ENCODE measurements at regions not wholly inside any gene's neighbourhood (a gene's known extent, or its start where the extent isn't known, plus 50 kb on each side); places are given as distances from the start of the nearest gene placed in this dataset.

DNA sequence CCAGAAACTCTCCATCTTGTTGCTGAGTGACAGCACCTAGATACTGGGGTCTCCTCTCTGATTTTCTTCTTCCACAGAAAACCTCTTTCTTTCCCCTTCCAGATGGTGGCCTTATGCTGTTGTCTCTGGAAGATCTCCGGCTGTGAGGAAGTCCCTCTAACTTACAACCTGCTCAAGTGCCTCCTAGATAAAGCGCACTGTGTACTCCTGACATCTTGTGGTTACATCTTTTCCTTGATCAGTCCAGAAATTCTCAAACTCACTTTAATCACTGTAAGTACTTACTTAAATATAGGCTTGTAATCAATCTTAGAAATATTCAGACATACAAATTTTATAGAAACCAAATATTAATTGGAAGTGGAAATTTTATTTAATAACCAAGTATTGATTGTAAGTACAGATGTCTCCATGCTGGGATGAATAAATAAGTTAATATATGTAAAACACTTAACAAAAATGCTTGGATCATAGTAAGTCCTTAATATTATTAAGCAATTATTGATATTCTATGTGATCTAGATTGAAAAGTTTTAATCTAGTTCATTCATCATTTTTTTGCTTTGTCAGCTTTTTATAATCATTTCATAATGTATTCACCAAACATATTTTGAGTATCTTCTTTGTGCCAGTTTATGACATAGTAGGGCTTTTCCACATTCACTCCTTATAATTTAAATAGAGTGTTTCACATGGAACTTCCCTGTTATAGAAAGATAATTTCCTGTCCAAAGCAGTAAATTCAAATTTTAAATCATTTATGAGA lies 1381.4 kb upstream of the CDH6 start:
- TF ChIP-seq, protein P1, sequence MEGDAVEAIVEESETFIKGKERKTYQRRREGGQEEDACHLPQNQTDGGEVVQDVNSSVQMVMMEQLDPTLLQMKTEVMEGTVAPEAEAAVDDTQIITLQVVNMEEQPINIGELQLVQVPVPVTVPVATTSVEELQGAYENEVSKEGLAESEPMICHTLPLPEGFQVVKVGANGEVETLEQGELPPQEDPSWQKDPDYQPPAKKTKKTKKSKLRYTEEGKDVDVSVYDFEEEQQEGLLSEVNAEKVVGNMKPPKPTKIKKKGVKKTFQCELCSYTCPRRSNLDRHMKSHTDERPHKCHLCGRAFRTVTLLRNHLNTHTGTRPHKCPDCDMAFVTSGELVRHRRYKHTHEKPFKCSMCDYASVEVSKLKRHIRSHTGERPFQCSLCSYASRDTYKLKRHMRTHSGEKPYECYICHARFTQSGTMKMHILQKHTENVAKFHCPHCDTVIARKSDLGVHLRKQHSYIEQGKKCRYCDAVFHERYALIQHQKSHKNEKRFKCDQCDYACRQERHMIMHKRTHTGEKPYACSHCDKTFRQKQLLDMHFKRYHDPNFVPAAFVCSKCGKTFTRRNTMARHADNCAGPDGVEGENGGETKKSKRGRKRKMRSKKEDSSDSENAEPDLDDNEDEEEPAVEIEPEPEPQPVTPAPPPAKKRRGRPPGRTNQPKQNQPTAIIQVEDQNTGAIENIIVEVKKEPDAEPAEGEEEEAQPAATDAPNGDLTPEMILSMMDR (IDR thresholded peaks at IDR 0.05; ENCODE audit: borderline replicate concordance, control extremely low read depth, extremely low read depth, insufficient read depth, missing control alignments) = no peak
- no peak for DNase-seq (ENCODE audit: low spot score)
- in situ Hi-C loops (cut with MboI; ENCODE audit: low sequenced_read_pairs, unreplicated experiment) = no loop called here

DNA sequence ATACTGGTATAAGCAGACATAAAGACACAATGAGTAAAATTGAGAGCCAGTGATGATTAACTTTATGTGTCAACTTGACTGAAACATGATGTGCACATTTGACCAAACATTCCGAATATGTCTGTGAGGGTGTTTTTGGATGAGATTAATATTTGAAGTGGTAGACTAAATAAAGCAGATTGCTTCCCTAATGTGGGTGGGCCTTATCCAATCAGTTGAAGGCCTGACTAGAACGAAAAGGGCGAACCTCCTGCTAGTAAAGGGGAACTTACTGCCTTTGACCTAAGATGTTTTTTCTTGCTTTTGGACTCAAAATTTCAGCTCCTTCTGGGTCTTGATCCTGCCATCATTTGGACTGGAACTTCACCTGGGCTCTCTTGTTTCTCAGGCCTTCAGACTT lies 1387.7 kb upstream of the CDH6 start:
- in situ Hi-C loops (cut with MboI; ENCODE audit: low sequenced_read_pairs, unreplicated experiment) = no loop called here
- TF ChIP-seq, protein P1 (IDR thresholded peaks at IDR 0.05; ENCODE audit: borderline replicate concordance, control extremely low read depth, extremely low read depth, insufficient read depth, missing control alignments) = no peak
- no peak for DNase-seq (ENCODE audit: low spot score)

DNA sequence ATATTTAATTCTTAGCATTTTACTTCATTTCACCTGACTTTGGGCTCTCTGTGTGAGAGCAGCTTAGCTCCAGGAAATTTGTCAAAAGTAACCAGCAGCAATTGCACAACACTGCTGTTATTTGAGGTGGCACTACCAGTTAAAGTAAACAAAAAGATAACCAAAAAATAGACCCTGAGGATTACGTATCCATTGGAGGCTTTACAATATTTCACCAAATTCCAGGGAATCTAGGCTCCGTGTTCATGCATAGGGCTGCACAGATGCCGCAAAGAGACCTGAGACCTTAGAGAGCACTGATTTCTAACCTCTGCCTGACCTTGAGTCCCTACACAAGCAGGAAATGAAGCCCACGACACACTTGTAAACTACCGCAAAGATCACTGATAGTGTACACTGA lies 1392.7 kb upstream of the CDH6 start:
- TF ChIP-seq, protein P1 (IDR thresholded peaks at IDR 0.05; ENCODE audit: borderline replicate concordance, control extremely low read depth, extremely low read depth, insufficient read depth, missing control alignments) = no peak
- no peak for DNase-seq (ENCODE audit: low spot score)
- in situ Hi-C loops (cut with MboI; ENCODE audit: low sequenced_read_pairs, unreplicated experiment) = no loop called here

DNA sequence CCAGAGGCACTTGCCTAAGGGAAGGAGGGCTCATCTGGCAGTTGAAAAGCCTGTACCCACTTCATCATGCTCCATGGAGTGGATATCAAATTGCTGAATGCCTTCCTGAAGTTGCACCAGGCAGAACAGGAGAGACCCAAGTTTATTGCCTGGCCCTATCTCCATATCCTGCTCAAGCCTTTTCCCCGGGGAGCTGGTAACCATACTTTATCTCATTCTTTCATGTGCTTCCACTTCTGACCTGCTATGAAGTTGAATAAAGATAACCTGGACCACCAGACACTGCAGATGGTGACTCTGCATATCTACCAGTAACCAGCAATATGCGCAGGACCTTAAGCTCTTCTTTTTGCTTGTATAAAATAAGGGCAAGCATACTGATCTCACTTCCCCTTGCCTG lies 1397.5 kb upstream of the CDH6 start:
- DNase-seq (ENCODE audit: low spot score) = no peak
- TF ChIP-seq, protein P1 (IDR thresholded peaks at IDR 0.05; ENCODE audit: borderline replicate concordance, control extremely low read depth, extremely low read depth, insufficient read depth, missing control alignments) = no peak
- in situ Hi-C loops (cut with MboI; ENCODE audit: low sequenced_read_pairs, unreplicated experiment) = no loop called here

DNA sequence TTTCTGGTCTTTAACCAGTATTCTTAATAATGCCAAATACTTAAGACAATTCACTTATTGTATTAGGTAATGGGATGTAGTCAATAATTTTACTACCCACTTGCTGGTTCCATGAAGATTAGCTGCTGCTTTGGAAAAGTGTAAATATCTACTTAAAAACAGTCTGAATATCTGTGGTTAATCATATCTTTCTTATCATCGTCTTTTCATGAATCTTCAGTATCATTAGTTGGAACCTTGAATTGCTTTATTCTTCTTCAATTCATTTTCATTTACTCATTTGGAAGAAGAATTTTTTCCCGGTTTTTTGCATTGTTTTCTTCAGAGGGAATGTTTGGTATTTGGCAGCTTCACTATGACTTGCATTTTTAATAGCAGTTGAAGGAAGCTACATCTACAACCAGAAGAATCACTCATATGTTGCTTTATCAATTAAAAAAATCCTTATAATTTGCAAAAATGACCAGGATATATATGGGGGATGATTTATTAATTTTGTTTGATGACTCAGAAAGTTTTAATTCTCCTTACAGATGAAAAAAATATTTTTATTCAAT lies 1398.3 kb upstream of the CDH6 start:
- DNase-seq (ENCODE audit: low spot score) = no peak
- in situ Hi-C loops (cut with MboI; ENCODE audit: low sequenced_read_pairs, unreplicated experiment) = no loop called here
- TF ChIP-seq, protein P1 (IDR thresholded peaks at IDR 0.05; ENCODE audit: borderline replicate concordance, control extremely low read depth, extremely low read depth, insufficient read depth, missing control alignments) = no peak

DNA sequence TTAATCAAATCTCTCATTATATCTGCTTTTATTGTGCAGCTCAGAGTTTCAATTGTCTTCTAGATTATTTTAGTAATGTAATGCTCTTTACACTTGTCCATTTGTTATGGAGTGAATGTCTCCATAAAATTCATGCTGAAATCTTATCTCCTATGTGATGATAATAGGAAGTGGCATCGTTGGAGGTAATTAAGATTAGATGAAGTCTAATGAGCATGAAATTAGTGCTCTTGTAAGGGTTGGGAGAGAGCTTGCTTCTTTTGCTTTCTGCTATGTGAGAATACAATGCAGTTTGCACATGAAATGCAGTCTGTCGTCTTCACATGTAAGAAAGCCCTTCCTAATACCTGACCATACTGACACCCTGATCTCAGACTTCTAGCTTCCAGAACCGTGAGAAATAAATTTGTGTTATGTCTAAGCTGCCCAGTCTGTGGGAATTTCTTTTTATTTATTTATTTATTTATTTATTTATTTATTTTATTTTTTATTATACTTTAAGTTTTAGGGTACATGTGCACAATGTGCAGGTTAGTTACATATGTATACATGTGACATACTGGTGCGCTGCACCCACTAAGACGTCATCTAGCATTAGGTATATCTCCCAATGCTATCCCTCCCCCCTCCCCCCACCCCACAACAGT lies 1399.2 kb upstream of the CDH6 start:
- DNase-seq (ENCODE audit: low spot score) = no peak
- TF ChIP-seq, protein P1 (IDR thresholded peaks at IDR 0.05; ENCODE audit: borderline replicate concordance, control extremely low read depth, extremely low read depth, insufficient read depth, missing control alignments) = no peak
- in situ Hi-C loops (cut with MboI; ENCODE audit: low sequenced_read_pairs, unreplicated experiment) = no loop called here

Measured in GM13976 (cell line).